Panc1 (cell line): ENCODE measurements at regions not wholly inside any gene's neighbourhood (a gene's known extent, or its start where the extent isn't known, plus 50 kb on each side); places are given as distances from the start of the nearest gene placed in this dataset.

Source experiments
- ATAC-seq: fragments of 200-7000 bp; cut with Tn5 transposase; 2 replicates; pipeline ENCODE4 v1.9.1; 2020; ENCODE audit warnings: mild to moderate bottlenecking, moderate library complexity
- BruUV-seq: library from RNA; stranded (reverse); fragments of 400-500 nt; replicated peaks from 2 replicates; lab custom pipeline; 2021; lab: Mats Ljungman, UMichigan
- CTCF ChIA-PET: fragments of 300-600 bp; sonication (Branson Sonifier 250); formaldehyde crosslinking; loops from one replicate; lab custom pipeline; 2022; ENCODE audit warnings: antibody characterized with exemption; lab: Charles Lee
- POLR2A ChIA-PET: fragments of 300-600 bp; sonication (Branson Sonifier 250); formaldehyde crosslinking; loops from one replicate; lab custom pipeline; 2022; ENCODE audit warnings: antibody characterized with exemption; lab: Charles Lee
- DNase-seq: peaks from one replicate; pipeline ENCODE4 v3.0.0-alpha.2; 2010; ENCODE audit warnings: low read depth, low spot score
- H3K27ac ChIP-seq: 2 replicates; pipeline ENCODE4 v1.5.1; 2011; ENCODE audit warnings: mild to moderate bottlenecking, low read length, inconsistent platforms
- H3K27me3 ChIP-seq: fragments of 200-500 bp; sonication (Bioruptor generic); 2 replicates; pipeline ENCODE4 v1.6.0; 2014; ENCODE audit warnings: low read length, inconsistent platforms; ENCODE audit not compliant: control insufficient read depth, insufficient read depth
- H3K36me3 ChIP-seq: fragments of 200-500 bp; sonication (Bioruptor generic); 2 replicates; pipeline ENCODE4 v1.5.1; 2014; ENCODE audit warnings: inconsistent platforms, mild to moderate bottlenecking, low read length, moderate library complexity; ENCODE audit not compliant: control insufficient read depth, insufficient read depth
- H3K4me1 ChIP-seq: 2 replicates; pipeline ENCODE4 v1.5.1; 2011; ENCODE audit warnings: inconsistent platforms, mild to moderate bottlenecking, low read length, moderate library complexity; ENCODE audit not compliant: control insufficient read depth, insufficient read depth
- H3K4me3 ChIP-seq, 2 experiments: 2 replicates each; pipeline ENCODE4 v1.5.1; 2011 to 2012; ENCODE audit warnings: low read depth in 2 of 2, low read length in 2 of 2, mild to moderate bottlenecking in 2 of 2, inconsistent platforms in 1 of 2, moderate library complexity in 1 of 2
- H3K9me3 ChIP-seq: fragments of 200-500 bp; sonication (Bioruptor generic); 2 replicates; pipeline ENCODE4 v1.5.1; 2014; ENCODE audit warnings: low read depth, mild to moderate bottlenecking, inconsistent platforms, low read length, moderate library complexity; ENCODE audit not compliant: control insufficient read depth, insufficient read depth
- POLR2AphosphoS5 ChIP-seq: IDR thresholded peaks from 2 replicates; pipeline ENCODE4 v1.6.1; 2012; ENCODE audit warnings: mild to moderate bottlenecking, low read depth, low read length, moderate library complexity
- SIN3A ChIP-seq: IDR thresholded peaks from 2 replicates; pipeline ENCODE4 v1.6.1; 2012; ENCODE audit warnings: low read depth, mild to moderate bottlenecking, low read length, moderate library complexity, borderline replicate concordance; ENCODE audit not compliant: insufficient read depth
- TCF7L2 ChIP-seq: IDR thresholded peaks from 2 replicates; pipeline ENCODE4 v1.6.1; 2011; ENCODE audit warnings: mild to moderate bottlenecking, low read depth, low read length, inconsistent platforms
- in situ Hi-C: cut with HindIII; loops from 2 replicates; pipeline ENCODE4 v1.10.0; 2016; ENCODE audit warnings: low sequenced_read_pairs, low pct_unique_long_range_greater_than_20kb
- intact Hi-C: fragments of 100-400 bp; cut with micrococcal nuclease; formaldehyde crosslinking; loops from one replicate; pipeline ENCODE4 v1.10.0; 2022; ENCODE audit not compliant: unreplicated experiment
- TF ChIP-seq, protein P1 (sequence below): fragments of 450-650 bp; IDR thresholded peaks from 2 replicates; pipeline ENCODE4 v1.5.1; 2017; ENCODE audit warnings: mild to moderate bottlenecking
- TF ChIP-seq, protein P2 (sequence below), 2 experiments: IDR thresholded peaks; 2 replicates each; pipeline ENCODE4 v1.6.1; 2011 to 2012; ENCODE audit warnings: low read depth in 2 of 2, control low read depth in 1 of 2, low read length in 1 of 2, mild to moderate bottlenecking in 1 of 2, moderate library complexity in 1 of 2; ENCODE audit not compliant: insufficient read depth in 1 of 2

DNA sequence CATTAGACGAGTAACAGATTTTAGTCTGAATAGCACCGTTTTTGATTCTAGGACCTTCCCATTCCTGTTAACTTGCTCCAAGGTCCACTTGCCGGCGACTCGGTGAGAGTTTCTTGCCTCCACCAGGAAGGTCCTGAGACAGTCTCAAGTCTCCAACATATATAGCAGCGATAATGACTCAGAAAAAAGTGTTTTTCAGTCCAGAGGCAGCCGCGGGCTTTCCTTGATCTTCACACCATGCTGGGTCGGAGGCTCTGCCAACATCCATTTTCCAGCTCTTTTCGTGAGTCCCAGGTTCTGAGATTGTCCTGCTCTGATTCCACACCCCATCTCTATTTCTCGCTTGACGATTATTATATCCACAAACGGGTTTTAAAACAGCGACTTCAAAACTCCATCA lies 170.5 kb downstream of the GPX5 start:
- in situ Hi-C loops (loop anchor here (5.0 kb wide), 1 partner anchor 36 kb away; no protein-coding TSS in a partner anchor), intact Hi-C loops (loop anchor here (10.0 kb wide), 1 partner anchor 49 kb away; no protein-coding TSS in a partner anchor)
- H3K36me3 ChIP-seq = no peaks in the 10 kb centered on the region
- ChIA-PET CTCF (no interaction called here), POLR2A (interaction anchor here (0.6 kb wide), 1 partner anchor 297 kb away, joined by 5 read pairs; no protein-coding TSS in a partner anchor)
- peak overlapping the region; percentile 64 for H3K27ac ChIP-seq
- H3K4me1 ChIP-seq = peaks cover 21% of the 10 kb centered on the region
- TF ChIP-seq, protein P1, sequence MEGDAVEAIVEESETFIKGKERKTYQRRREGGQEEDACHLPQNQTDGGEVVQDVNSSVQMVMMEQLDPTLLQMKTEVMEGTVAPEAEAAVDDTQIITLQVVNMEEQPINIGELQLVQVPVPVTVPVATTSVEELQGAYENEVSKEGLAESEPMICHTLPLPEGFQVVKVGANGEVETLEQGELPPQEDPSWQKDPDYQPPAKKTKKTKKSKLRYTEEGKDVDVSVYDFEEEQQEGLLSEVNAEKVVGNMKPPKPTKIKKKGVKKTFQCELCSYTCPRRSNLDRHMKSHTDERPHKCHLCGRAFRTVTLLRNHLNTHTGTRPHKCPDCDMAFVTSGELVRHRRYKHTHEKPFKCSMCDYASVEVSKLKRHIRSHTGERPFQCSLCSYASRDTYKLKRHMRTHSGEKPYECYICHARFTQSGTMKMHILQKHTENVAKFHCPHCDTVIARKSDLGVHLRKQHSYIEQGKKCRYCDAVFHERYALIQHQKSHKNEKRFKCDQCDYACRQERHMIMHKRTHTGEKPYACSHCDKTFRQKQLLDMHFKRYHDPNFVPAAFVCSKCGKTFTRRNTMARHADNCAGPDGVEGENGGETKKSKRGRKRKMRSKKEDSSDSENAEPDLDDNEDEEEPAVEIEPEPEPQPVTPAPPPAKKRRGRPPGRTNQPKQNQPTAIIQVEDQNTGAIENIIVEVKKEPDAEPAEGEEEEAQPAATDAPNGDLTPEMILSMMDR = no peak
- TF ChIP-seq POLR2AphosphoS5 (no peak; the same call in 1 of the 2 replicates), TCF7L2 (peak; percentile 60; the same call in 1 of the 2 replicates)
- TF ChIP-seq, protein P2, sequence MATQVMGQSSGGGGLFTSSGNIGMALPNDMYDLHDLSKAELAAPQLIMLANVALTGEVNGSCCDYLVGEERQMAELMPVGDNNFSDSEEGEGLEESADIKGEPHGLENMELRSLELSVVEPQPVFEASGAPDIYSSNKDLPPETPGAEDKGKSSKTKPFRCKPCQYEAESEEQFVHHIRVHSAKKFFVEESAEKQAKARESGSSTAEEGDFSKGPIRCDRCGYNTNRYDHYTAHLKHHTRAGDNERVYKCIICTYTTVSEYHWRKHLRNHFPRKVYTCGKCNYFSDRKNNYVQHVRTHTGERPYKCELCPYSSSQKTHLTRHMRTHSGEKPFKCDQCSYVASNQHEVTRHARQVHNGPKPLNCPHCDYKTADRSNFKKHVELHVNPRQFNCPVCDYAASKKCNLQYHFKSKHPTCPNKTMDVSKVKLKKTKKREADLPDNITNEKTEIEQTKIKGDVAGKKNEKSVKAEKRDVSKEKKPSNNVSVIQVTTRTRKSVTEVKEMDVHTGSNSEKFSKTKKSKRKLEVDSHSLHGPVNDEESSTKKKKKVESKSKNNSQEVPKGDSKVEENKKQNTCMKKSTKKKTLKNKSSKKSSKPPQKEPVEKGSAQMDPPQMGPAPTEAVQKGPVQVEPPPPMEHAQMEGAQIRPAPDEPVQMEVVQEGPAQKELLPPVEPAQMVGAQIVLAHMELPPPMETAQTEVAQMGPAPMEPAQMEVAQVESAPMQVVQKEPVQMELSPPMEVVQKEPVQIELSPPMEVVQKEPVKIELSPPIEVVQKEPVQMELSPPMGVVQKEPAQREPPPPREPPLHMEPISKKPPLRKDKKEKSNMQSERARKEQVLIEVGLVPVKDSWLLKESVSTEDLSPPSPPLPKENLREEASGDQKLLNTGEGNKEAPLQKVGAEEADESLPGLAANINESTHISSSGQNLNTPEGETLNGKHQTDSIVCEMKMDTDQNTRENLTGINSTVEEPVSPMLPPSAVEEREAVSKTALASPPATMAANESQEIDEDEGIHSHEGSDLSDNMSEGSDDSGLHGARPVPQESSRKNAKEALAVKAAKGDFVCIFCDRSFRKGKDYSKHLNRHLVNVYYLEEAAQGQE (IDR thresholded peaks at IDR 0.05; ENCODE audit: insufficient read depth in 1 of 2, low read depth in 2 of 2, low read length in 1 of 2) = no peak
- no peaks in the 10 kb centered on the region for H3K9me3 ChIP-seq
- ATAC-seq (peak; percentile 56), DNase-seq (no peak)
- BruUV-seq = no TSS peak
- no peaks in the 10 kb centered on the region; the same call in 1 of the 2 replicates for H3K27me3 ChIP-seq
- H3K4me3 ChIP-seq = peak overlapping the region; percentile 67 to 92

- TF ChIP-seq POLR2AphosphoS5 (no peak), SIN3A (no peak)
- TF ChIP-seq, protein P1 = no peak
- Histone ChIP-seq H3K4me3 (peak overlapping the region; percentile 67 to 92), H3K27me3 (no peaks in the 10 kb centered on the region; the same call in 1 of the 2 replicates), H3K4me1 (peaks cover 21% of the 10 kb centered on the region), H3K36me3 (no peaks in the 10 kb centered on the region), H3K27ac (peak overlapping the region; percentile 64), H3K9me3 (no peaks in the 10 kb centered on the region)
- POLR2A ChIA-PET = no interaction called here
- DNase-seq = no peak
- in situ Hi-C loops = loop anchor here (5.0 kb wide), 1 partner anchor 36 kb away; no protein-coding TSS in a partner anchor
- no TSS peak for BruUV-seq
- ATAC-seq = no peak
- CTCF ChIA-PET = no interaction called here
- intact Hi-C loops = loop anchor here (10.0 kb wide), 1 partner anchor 48 kb away; no protein-coding TSS in a partner anchor
These were observed 171.0 kb downstream of the GPX5 start for GRCh38 chr6:28696682-28697081.
